ENCODE measurements at regions not wholly inside any gene's neighbourhood (a gene's known extent, or its start where the extent isn't known, plus 50 kb on each side); places are given as distances from the start of the nearest gene placed in this dataset.

- DNase-seq (ENCODE audit: low read depth) = no peak
- no peak overlapping the region for H3K4me3 ChIP-seq (ENCODE audit: low read depth, low read length)
- TF ChIP-seq CTCF (IDR thresholded peaks at IDR 0.05; ENCODE audit: low read depth, low read length, missing control alignments) = no peak
These were observed 579.5 kb downstream of the MBD2 start for GRCh38 chr18:53644799-53645471.

- DNase-seq (ENCODE audit: low read depth) = no peak
- no peak overlapping the region for H3K4me3 ChIP-seq (ENCODE audit: low read depth, low read length)
- TF ChIP-seq CTCF (IDR thresholded peaks at IDR 0.05; ENCODE audit: low read depth, low read length, missing control alignments) = no peak
These were observed 584.8 kb downstream of the MBD2 start for GRCh38 chr18:53639687-53640086.

- no peak overlapping the region for H3K4me3 ChIP-seq (ENCODE audit: low read depth, low read length)
- DNase-seq (ENCODE audit: low read depth) = no peak
- TF ChIP-seq CTCF (IDR thresholded peaks at IDR 0.05; ENCODE audit: low read depth, low read length, missing control alignments) = no peak
These were observed 595.1 kb downstream of the MBD2 start for GRCh38 chr18:53629337-53629736.

GRCh38 chr18:53625997-53626599 is 598.4 kb downstream of the MBD2 start:
- no peak for TF ChIP-seq CTCF (IDR thresholded peaks at IDR 0.05; ENCODE audit: low read depth, low read length, missing control alignments)
- DNase-seq (ENCODE audit: low read depth) = no peak
- no peak overlapping the region for H3K4me3 ChIP-seq (ENCODE audit: low read depth, low read length)

GRCh38 chr18:53610957-53611356 is 613.5 kb downstream of the MBD2 start:
- H3K4me3 ChIP-seq (ENCODE audit: low read depth, low read length) = no peak overlapping the region
- no peak for DNase-seq (ENCODE audit: low read depth)
- TF ChIP-seq CTCF (IDR thresholded peaks at IDR 0.05; ENCODE audit: low read depth, low read length, missing control alignments) = no peak

- no peak overlapping the region for H3K4me3 ChIP-seq (ENCODE audit: low read depth, low read length)
- no peak for TF ChIP-seq CTCF (IDR thresholded peaks at IDR 0.05; ENCODE audit: low read depth, low read length, missing control alignments)
- DNase-seq (ENCODE audit: low read depth) = no peak
These were observed 617.7 kb downstream of the MBD2 start for GRCh38 chr18:53606792-53607191.

GRCh38 chr18:53605198-53605597 is 619.3 kb downstream of the MBD2 start:
- no peak for DNase-seq (ENCODE audit: low read depth)
- no peak overlapping the region for H3K4me3 ChIP-seq (ENCODE audit: low read depth, low read length)
- no peak for TF ChIP-seq CTCF (IDR thresholded peaks at IDR 0.05; ENCODE audit: low read depth, low read length, missing control alignments)

All from GM12864 (cell line).